ENCODE measurements at regions not wholly inside any gene's neighbourhood (a gene's known extent, or its start where the extent isn't known, plus 50 kb on each side); places are given as distances from the start of the nearest gene placed in this dataset.

DNA sequence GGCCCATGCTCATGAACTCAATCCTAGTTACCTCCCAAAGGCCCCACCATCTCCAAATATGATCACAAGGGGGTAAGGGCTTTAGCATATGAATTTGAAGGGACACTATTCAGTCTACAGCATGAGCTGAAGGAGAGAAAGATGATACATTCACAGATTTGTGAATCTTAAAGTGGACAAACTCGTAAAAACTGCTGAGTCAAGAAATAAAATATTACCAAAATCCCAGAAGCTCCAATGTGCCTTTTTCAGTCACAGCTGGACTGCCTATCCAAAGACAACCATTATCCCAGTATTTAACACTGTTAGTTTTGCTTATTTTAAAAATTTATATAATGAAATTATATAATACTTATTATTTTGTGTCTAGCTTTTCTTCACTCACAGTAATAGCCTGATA is 109.0 kb downstream of the CXXC4 start:
- Histone ChIP-seq H3K27ac (no peak overlapping the region), H3K4me1 (no peaks in the 10 kb centered on the region), H3K36me3 (no peaks in the 10 kb centered on the region), H3K9me3 (no peaks in the 10 kb centered on the region), H3K27me3 (no peaks in the 10 kb centered on the region), H3K4me3 (no peak overlapping the region)
- WGBS = 86% methylated on average over 1 of the region's 1 CpG
- no peak for DNase-seq (ENCODE audit: low spot score in 2 of 2)
- TF ChIP-seq, protein P1, sequence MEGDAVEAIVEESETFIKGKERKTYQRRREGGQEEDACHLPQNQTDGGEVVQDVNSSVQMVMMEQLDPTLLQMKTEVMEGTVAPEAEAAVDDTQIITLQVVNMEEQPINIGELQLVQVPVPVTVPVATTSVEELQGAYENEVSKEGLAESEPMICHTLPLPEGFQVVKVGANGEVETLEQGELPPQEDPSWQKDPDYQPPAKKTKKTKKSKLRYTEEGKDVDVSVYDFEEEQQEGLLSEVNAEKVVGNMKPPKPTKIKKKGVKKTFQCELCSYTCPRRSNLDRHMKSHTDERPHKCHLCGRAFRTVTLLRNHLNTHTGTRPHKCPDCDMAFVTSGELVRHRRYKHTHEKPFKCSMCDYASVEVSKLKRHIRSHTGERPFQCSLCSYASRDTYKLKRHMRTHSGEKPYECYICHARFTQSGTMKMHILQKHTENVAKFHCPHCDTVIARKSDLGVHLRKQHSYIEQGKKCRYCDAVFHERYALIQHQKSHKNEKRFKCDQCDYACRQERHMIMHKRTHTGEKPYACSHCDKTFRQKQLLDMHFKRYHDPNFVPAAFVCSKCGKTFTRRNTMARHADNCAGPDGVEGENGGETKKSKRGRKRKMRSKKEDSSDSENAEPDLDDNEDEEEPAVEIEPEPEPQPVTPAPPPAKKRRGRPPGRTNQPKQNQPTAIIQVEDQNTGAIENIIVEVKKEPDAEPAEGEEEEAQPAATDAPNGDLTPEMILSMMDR (IDR thresholded peaks at IDR 0.05) = no peak
- TF ChIP-seq EP300 (IDR thresholded peaks at IDR 0.05) (no peak), POLR2A (IDR thresholded peaks at IDR 0.05) (no peak), POLR2AphosphoS5 (IDR thresholded peaks at IDR 0.05) (no peak)

DNA sequence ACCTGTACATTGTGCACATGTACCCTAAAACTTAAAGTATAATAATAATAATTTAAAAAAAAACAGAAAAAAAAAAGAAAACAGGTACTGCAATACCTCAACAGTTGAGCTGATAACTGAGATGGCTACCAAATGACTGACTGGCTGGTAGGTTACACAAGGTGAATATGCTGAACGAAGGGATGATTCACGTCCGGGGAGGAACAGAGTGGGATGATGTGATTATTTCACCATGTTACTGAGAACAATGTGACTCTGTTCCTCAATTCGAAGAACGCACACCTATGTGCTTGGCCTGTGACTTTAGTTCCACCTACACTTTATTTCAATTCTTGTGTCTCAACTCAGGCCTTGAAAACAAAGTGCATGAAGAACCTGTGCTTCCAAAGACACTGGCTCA is 111.7 kb downstream of the CXXC4 start:
- DNase-seq (ENCODE audit: low spot score in 2 of 2) = no peak
- 84% methylated on average over 5 of the region's 5 CpGs for WGBS
- Histone ChIP-seq H3K9me3 (no peaks in the 10 kb centered on the region), H3K27me3 (no peaks in the 10 kb centered on the region), H3K4me1 (no peaks in the 10 kb centered on the region), H3K36me3 (no peaks in the 10 kb centered on the region), H3K4me3 (no peak overlapping the region), H3K27ac (no peak overlapping the region)
- TF ChIP-seq, protein P1 (IDR thresholded peaks at IDR 0.05) = no peak
- TF ChIP-seq POLR2AphosphoS5 (IDR thresholded peaks at IDR 0.05) = no peak
- TF ChIP-seq EP300 (IDR thresholded peaks at IDR 0.05) = no peak
- TF ChIP-seq POLR2A (IDR thresholded peaks at IDR 0.05) = no peak

DNA sequence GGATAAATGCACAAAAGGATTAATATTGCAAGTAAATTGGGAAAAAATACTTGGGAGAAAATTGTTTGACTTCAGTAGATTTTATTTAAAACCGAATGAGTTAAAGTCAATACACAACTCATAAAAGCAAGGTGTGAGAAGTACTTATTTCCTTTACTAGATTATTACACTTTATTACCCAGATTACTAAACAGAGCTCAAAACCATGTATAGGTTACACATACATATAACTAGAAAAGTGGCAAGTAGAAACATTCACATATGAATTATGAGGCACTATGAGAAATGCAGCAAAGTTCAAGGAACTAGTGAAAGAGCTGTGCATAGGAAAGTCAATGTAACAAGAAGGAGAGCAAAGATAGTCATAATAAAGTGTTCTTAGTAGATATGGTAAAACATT is 113.0 kb downstream of the CXXC4 start:
- WGBS = 76% methylated on average over 1 of the region's 1 CpG
- H3K27me3 ChIP-seq = no peaks in the 10 kb centered on the region
- DNase-seq (ENCODE audit: low spot score in 2 of 2) = no peak
- H3K36me3 ChIP-seq = no peaks in the 10 kb centered on the region
- no peak for TF ChIP-seq POLR2AphosphoS5 (IDR thresholded peaks at IDR 0.05)
- TF ChIP-seq EP300 (IDR thresholded peaks at IDR 0.05) = no peak
- no peak for TF ChIP-seq POLR2A (IDR thresholded peaks at IDR 0.05)
- TF ChIP-seq, protein P1 (IDR thresholded peaks at IDR 0.05) = no peak
- H3K4me1 ChIP-seq = no peaks in the 10 kb centered on the region
- H3K27ac ChIP-seq = no peak overlapping the region
- H3K4me3 ChIP-seq = no peak overlapping the region
- H3K9me3 ChIP-seq = no peaks in the 10 kb centered on the region

DNA sequence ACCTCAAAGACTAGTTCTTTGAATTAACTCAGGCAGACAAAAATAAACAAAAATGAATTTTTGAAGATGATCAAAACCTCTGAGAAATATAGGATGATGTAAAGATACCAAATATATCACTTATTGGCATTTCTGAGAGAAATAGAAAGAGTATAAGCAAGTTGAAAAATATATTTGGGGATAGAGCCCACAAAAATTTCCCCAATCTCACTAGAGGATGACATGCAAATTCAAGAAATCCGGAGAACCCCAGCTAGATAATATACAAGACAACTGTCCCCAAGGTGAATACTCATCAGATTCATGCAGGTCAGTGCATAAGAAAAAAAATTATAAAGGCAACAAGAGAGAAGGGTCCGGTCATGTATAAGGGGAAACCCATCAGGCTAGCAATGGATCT is 129.1 kb downstream of the CXXC4 start:
- no peak for TF ChIP-seq POLR2AphosphoS5 (IDR thresholded peaks at IDR 0.05)
- no peak for TF ChIP-seq POLR2A (IDR thresholded peaks at IDR 0.05)
- no peak for TF ChIP-seq EP300 (IDR thresholded peaks at IDR 0.05)
- TF ChIP-seq, protein P1 (IDR thresholded peaks at IDR 0.05) = no peak
- no peak overlapping the region for H3K27ac ChIP-seq
- no peaks in the 10 kb centered on the region for H3K9me3 ChIP-seq
- WGBS = 95% methylated on average over 2 of the region's 2 CpGs
- H3K36me3 ChIP-seq = no peaks in the 10 kb centered on the region
- H3K4me1 ChIP-seq = no peaks in the 10 kb centered on the region
- H3K27me3 ChIP-seq = no peaks in the 10 kb centered on the region
- no peak overlapping the region for H3K4me3 ChIP-seq
- no peak for DNase-seq (ENCODE audit: low spot score in 2 of 2)

DNA sequence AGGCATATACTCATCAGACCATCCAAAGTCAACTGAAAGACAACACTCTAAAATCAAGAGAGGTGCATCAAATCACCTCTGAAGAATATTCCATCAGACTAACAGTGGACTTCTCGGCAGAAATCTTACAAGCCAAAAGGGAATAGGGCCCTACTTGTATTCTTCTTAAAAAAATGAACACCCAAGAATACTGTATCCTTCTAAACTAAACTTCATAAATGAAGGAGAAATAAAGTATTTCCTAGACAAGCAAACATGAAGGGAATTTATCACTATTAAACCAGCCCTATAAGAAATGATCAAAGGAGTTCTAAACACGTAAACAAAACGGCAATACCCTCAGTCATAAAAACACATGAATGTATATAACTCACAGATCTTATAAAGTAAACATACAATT is 141.2 kb downstream of the CXXC4 start:
- no peak overlapping the region for H3K4me3 ChIP-seq
- DNase-seq (ENCODE audit: low spot score in 2 of 2) = no peak
- 95% methylated on average over 3 of the region's 3 CpGs for WGBS
- H3K9me3 ChIP-seq = peaks cover 20% of the 10 kb centered on the region
- H3K27ac ChIP-seq = no peak overlapping the region
- H3K27me3 ChIP-seq = no peaks in the 10 kb centered on the region
- no peaks in the 10 kb centered on the region for H3K36me3 ChIP-seq
- TF ChIP-seq POLR2A (IDR thresholded peaks at IDR 0.05) = no peak
- TF ChIP-seq, protein P1 (IDR thresholded peaks at IDR 0.05) = no peak
- TF ChIP-seq POLR2AphosphoS5 (IDR thresholded peaks at IDR 0.05) = no peak
- TF ChIP-seq EP300 (IDR thresholded peaks at IDR 0.05) = no peak
- H3K4me1 ChIP-seq = no peaks in the 10 kb centered on the region
